ENCODE measurements at regions not wholly inside any gene's neighbourhood (a gene's known extent, or its start where the extent isn't known, plus 50 kb on each side); places are given as distances from the start of the nearest gene placed in this dataset.

DNA sequence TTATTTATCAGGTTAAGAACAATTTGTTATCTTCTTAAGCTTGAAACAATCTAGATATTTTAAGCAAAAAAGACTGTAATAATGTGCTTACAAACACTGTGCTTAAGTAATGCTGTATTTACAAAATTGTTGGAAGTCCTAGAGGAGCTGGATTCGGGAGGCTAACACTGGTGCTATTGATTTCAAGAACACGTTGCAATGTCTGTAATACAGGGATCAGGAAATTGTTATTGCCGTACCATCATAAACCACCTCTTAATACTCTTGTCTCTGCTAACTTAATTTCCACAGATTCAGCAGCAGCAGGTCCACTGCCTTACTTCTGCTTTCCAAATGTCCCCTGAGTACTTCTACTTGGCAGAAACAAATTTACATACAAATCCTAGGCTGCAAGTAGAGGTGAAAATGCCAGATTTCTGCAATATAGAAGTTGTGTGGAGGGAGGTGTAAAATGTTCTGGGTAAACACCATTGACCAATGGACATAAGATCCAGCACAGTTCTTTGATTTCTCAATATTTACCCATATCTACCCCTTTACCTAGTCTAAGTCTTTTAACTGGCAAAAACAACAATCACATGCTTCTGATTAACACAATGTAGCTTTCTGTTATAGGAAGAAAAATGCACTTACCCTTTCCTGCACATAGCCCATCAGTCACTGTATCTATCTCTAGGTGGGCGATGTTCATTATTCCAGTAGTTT, 663.4 kb downstream of the TMTC2 start:
- Mint-ChIP-seq H3K9me3 (no peaks in the 10 kb centered on the region), H3K27ac (no peak overlapping the region), H3K36me3 (ENCODE audit: low read depth) (no peaks in the 10 kb centered on the region), H3K27me3 (ENCODE audit: low read depth) (no peaks in the 10 kb centered on the region), H3K4me1 (no peaks in the 10 kb centered on the region), H3K4me3 (no peak overlapping the region)
- TF ChIP-seq, protein P1, sequence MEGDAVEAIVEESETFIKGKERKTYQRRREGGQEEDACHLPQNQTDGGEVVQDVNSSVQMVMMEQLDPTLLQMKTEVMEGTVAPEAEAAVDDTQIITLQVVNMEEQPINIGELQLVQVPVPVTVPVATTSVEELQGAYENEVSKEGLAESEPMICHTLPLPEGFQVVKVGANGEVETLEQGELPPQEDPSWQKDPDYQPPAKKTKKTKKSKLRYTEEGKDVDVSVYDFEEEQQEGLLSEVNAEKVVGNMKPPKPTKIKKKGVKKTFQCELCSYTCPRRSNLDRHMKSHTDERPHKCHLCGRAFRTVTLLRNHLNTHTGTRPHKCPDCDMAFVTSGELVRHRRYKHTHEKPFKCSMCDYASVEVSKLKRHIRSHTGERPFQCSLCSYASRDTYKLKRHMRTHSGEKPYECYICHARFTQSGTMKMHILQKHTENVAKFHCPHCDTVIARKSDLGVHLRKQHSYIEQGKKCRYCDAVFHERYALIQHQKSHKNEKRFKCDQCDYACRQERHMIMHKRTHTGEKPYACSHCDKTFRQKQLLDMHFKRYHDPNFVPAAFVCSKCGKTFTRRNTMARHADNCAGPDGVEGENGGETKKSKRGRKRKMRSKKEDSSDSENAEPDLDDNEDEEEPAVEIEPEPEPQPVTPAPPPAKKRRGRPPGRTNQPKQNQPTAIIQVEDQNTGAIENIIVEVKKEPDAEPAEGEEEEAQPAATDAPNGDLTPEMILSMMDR (IDR thresholded peaks at IDR 0.05; ENCODE audit: unreplicated experiment in 3 of 3): no peak

DNA sequence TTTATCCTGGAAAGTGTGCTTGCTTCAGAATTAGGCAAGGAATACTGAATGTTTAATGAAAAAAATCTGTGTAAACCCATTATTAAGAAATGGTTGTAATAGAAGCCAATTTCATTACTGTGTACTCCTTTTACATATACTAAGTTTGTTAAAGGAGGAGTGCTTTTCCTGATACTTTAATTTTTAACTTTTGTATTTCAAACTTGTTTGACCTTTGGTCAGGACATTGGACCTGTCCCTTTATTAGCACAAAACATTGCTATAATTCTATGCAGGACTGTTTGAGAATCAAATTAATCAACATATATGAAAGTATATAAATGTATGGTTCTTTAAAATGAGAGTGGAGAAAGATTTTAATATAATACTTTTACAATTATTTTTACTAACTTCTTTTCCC, 659.6 kb downstream of the TMTC2 start:
- no peaks in the 10 kb centered on the region for H3K27me3 Mint-ChIP-seq (ENCODE audit: low read depth)
- no peaks in the 10 kb centered on the region for H3K4me1 Mint-ChIP-seq
- H3K27ac Mint-ChIP-seq: no peak overlapping the region
- H3K36me3 Mint-ChIP-seq (ENCODE audit: low read depth): no peaks in the 10 kb centered on the region
- TF ChIP-seq, protein P1 (IDR thresholded peaks at IDR 0.05; ENCODE audit: unreplicated experiment in 3 of 3): no peak
- no peak overlapping the region for H3K4me3 Mint-ChIP-seq
- H3K9me3 Mint-ChIP-seq: peaks cover 16% of the 10 kb centered on the region

DNA sequence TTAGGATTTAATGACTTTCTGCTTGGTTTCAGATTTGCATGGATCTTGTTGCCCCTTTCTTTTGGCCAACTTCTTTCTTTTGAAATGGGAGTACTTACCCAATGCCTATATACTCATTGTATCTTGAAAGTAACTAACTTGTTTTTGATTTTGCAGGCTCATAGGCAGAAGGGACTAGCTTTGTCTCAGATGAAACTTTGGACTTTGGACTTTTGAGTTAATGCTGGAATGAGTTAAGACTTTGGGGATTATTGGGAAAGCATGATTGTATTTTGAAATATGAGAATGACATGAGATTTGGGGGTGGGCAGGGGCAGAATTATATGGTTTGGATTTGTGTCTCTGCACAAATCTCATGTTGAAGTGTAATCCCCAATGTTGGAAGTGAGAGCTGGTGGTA, 657.1 kb downstream of the TMTC2 start:
- peaks cover 21% of the 10 kb centered on the region for H3K9me3 Mint-ChIP-seq
- no peak overlapping the region for H3K27ac Mint-ChIP-seq
- H3K4me3 Mint-ChIP-seq: no peak overlapping the region
- no peaks in the 10 kb centered on the region for H3K4me1 Mint-ChIP-seq
- no peaks in the 10 kb centered on the region for H3K36me3 Mint-ChIP-seq (ENCODE audit: low read depth)
- TF ChIP-seq, protein P1 (IDR thresholded peaks at IDR 0.05; ENCODE audit: unreplicated experiment in 3 of 3): no peak
- no peaks in the 10 kb centered on the region for H3K27me3 Mint-ChIP-seq (ENCODE audit: low read depth)

DNA sequence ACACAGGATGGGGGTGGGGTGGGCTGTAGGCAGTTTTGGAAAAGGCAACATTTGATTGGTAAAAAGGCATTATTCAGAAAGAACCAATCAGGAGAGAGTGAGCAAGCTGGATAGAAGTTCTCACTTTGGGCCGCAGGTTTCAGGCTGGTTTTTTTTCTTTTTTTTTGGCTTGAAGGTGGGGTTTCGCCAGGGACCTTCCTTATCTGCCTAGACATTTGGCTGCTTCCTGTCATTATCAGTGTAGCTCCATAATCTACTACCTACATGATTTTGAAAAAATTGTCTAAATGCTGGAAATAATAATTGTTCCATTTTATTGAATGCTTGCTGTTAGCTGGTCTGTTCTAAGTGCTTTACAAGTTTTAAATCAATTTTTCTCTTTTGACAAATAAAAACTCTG, 649.0 kb downstream of the TMTC2 start:
- Mint-ChIP-seq H3K4me1 (no peaks in the 10 kb centered on the region), H3K36me3 (ENCODE audit: low read depth) (no peaks in the 10 kb centered on the region), H3K27ac (no peak overlapping the region), H3K27me3 (ENCODE audit: low read depth) (no peaks in the 10 kb centered on the region), H3K4me3 (no peak overlapping the region), H3K9me3 (peaks cover under 1% of the 10 kb centered on the region)
- TF ChIP-seq, protein P1 (IDR thresholded peaks at IDR 0.05; ENCODE audit: unreplicated experiment in 3 of 3): no peak

DNA sequence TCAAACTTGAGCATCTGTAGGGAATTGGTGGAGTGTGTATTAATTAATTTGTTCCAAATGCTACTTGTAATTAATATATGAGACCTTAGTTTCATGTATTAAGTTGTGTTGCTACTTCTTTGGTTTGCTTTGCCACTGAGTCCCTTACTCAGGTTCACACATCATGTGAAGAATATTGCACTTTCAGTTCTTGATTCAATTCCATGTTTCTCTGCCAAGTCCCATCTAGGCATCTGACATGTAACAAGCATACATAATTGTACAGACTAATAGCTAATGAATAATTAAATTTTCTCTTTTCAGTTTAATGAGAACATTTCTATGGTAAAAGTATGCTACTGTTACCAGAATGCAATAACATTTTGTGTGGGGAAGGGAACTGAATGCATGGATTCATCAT, 640.0 kb downstream of the TMTC2 start:
- no peak overlapping the region for H3K4me3 Mint-ChIP-seq

More for the DNA sequence above, 640.0 kb downstream of the TMTC2 start:
- Mint-ChIP-seq H3K27ac (no peak overlapping the region), H3K36me3 (ENCODE audit: low read depth) (no peaks in the 10 kb centered on the region), H3K27me3 (ENCODE audit: low read depth) (no peaks in the 10 kb centered on the region), H3K4me1 (peaks cover 10% of the 10 kb centered on the region), H3K9me3 (no peaks in the 10 kb centered on the region)
- TF ChIP-seq, protein P1 (IDR thresholded peaks at IDR 0.05; ENCODE audit: unreplicated experiment in 3 of 3): no peak
